Ureter (tissue), 1 donor: ENCODE measurements at regions not wholly inside any gene's neighbourhood (a gene's known extent, or its start where the extent isn't known, plus 50 kb on each side); places are given as distances from the start of the nearest gene placed in this dataset.
"Not testable (repeated sequence)": the region's sequence is repeated elsewhere in the genome, so short reads cannot be mapped to it uniquely, and the experiment has no call there.

Source experiments
- DNase-seq: peaks from one replicate; pipeline ENCODE4 v3.0.0-alpha.2; 2020; ENCODE audit warnings: low spot score
- donor health status: DM: yes; HTN: yes; CAD: no.

- no peak for DNase-seq
These were observed 125.2 kb upstream of the THBS2 start for GRCh38 chr6:169378620-169379381.

- DNase-seq, result no peak
These were observed 122.8 kb upstream of the THBS2 start for GRCh38 chr6:169376458-169376857.

GRCh38 chr6:169372589-169372988 lies 118.9 kb upstream of the THBS2 start:
- DNase-seq, result no peak

GRCh38 chr6:169371344-169372127 lies 117.9 kb upstream of the THBS2 start:
- no peak for DNase-seq

- no peak for DNase-seq
These were observed 117.2 kb upstream of the THBS2 start for GRCh38 chr6:169370666-169371343.

GRCh38 chr6:169370054-169370453 lies 116.4 kb upstream of the THBS2 start:
- no peak for DNase-seq

- no peak for DNase-seq
These were observed 114.6 kb upstream of the THBS2 start for GRCh38 chr6:169368200-169368599.

- DNase-seq, result no peak
These were observed 113.9 kb upstream of the THBS2 start for GRCh38 chr6:169367507-169367906.

- no peak for DNase-seq
These were observed 112.7 kb upstream of the THBS2 start for GRCh38 chr6:169366258-169366901.

GRCh38 chr6:169365567-169366257 lies 112.1 kb upstream of the THBS2 start:
- DNase-seq, result no peak

GRCh38 chr6:169363590-169363989 lies 109.9 kb upstream of the THBS2 start:
- no peak for DNase-seq

- no peak for DNase-seq
These were observed 109.0 kb upstream of the THBS2 start for GRCh38 chr6:169362501-169363121.

GRCh38 chr6:169355001-169355400 lies 101.4 kb upstream of the THBS2 start:
- not testable (repeated sequence) for DNase-seq

GRCh38 chr6:169345146-169345545 lies 91.5 kb upstream of the THBS2 start:
- DNase-seq, result no peak

GRCh38 chr6:169344750-169345065 lies 91.1 kb upstream of the THBS2 start:
- no peak for DNase-seq

- no peak for DNase-seq
These were observed 90.5 kb upstream of the THBS2 start for GRCh38 chr6:169343886-169344749.

GRCh38 chr6:169342710-169343109 lies 89.1 kb upstream of the THBS2 start:
- DNase-seq, result no peak

GRCh38 chr6:169341706-169342105 lies 88.1 kb upstream of the THBS2 start:
- DNase-seq, result no peak

GRCh38 chr6:169341065-169341464 lies 87.4 kb upstream of the THBS2 start:
- DNase-seq, result no peak

GRCh38 chr6:169340395-169340794 lies 86.7 kb upstream of the THBS2 start:
- DNase-seq, result peak; percentile 78
